ENCODE measurements at regions not wholly inside any gene's neighbourhood (a gene's known extent, or its start where the extent isn't known, plus 50 kb on each side); places are given as distances from the start of the nearest gene placed in this dataset.

DNA sequence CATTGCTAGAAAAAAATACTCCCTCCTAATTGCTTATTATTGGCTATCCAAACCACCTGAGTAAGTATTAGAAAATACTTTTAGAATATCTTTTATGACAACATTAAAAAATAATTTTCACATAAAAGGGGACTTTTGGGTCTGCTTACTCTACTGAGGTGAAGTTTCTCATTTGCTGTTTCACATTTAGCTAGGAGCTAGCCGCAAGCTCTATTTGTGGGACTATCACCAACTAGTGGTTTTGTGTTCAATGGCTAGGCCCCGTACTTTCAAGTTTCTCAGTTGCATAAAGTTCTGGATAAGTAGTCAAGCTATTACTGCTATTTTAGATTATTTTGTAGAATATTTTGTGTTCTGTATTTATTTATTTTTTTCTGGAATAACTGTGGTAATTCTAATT is 244.2 kb upstream of the SLITRK3 start:
- Mint-ChIP-seq H3K27ac (no peak overlapping the region), H3K27me3 (no peaks in the 10 kb centered on the region), H3K4me3 (no peak overlapping the region), H3K4me1 (ENCODE audit: low read depth) (no peaks in the 10 kb centered on the region), H3K36me3 (ENCODE audit: low read depth) (no peaks in the 10 kb centered on the region), H3K9me3 (peaks cover 6% of the 10 kb centered on the region)
- TF ChIP-seq, protein P1, sequence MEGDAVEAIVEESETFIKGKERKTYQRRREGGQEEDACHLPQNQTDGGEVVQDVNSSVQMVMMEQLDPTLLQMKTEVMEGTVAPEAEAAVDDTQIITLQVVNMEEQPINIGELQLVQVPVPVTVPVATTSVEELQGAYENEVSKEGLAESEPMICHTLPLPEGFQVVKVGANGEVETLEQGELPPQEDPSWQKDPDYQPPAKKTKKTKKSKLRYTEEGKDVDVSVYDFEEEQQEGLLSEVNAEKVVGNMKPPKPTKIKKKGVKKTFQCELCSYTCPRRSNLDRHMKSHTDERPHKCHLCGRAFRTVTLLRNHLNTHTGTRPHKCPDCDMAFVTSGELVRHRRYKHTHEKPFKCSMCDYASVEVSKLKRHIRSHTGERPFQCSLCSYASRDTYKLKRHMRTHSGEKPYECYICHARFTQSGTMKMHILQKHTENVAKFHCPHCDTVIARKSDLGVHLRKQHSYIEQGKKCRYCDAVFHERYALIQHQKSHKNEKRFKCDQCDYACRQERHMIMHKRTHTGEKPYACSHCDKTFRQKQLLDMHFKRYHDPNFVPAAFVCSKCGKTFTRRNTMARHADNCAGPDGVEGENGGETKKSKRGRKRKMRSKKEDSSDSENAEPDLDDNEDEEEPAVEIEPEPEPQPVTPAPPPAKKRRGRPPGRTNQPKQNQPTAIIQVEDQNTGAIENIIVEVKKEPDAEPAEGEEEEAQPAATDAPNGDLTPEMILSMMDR (IDR thresholded peaks at IDR 0.05), result no peak
- intact Hi-C loops (cut with micrococcal nuclease), result no loop called here
- no peak for DNase-seq
- ChIA-PET POLR2A (no interaction called here), CTCF (no interaction called here)
- no peak for ATAC-seq

DNA sequence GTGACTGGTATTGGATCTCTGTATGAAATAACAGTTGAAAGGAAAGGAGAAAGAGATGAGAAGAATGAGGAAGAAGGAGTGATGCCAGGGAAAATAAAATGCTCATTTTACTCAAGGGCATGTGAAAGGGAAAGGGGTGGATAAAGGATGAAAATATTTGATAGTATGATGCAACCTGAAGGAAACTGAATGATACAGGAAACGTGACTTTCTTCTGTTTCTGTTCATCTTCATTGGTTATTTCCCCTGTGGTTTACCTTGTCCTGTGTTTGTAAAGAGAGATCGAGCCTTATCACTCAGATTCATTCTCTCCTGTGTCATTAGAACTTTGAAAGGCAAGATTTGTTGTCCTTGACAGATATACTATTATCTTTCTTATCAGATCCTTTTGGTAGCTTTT is 243.6 kb upstream of the SLITRK3 start:
- CTCF ChIA-PET, result no interaction called here
- no peaks in the 10 kb centered on the region for H3K4me1 Mint-ChIP-seq (ENCODE audit: low read depth)
- no peaks in the 10 kb centered on the region for H3K27me3 Mint-ChIP-seq
- TF ChIP-seq, protein P1 (IDR thresholded peaks at IDR 0.05), result no peak
- no peak overlapping the region for H3K4me3 Mint-ChIP-seq
- POLR2A ChIA-PET, result no interaction called here
- intact Hi-C loops (cut with micrococcal nuclease), result no loop called here
- DNase-seq, result no peak
- no peak overlapping the region for H3K27ac Mint-ChIP-seq
- H3K36me3 Mint-ChIP-seq (ENCODE audit: low read depth), result no peaks in the 10 kb centered on the region
- peaks cover 6% of the 10 kb centered on the region for H3K9me3 Mint-ChIP-seq
- ATAC-seq, result no peak

DNA sequence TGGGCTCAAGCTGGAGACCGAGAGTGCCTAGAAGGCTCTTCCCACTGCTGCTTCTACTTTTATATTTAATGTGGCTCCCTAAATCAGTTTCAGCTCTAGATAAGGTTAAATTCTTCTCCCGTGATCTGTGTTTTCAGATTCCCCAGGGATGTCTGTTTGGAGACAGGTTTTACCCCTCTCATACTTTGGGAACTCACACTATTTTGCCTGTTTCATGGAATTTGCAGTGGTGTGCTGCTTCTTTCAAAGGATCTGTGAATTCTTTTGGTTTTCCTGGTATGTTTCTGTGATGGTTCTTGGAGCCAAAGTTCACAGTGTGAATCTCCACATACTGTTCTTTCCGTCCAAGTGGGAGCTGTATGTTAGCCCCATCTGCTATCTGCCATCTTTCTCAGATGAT is 238.3 kb upstream of the SLITRK3 start:
- ChIA-PET CTCF (no interaction called here), POLR2A (no interaction called here)
- TF ChIP-seq, protein P1 (IDR thresholded peaks at IDR 0.05), result no peak
- H3K9me3 Mint-ChIP-seq, result peaks cover 3% of the 10 kb centered on the region
- DNase-seq, result no peak
- H3K4me1 Mint-ChIP-seq (ENCODE audit: low read depth), result no peaks in the 10 kb centered on the region
- H3K27me3 Mint-ChIP-seq, result no peaks in the 10 kb centered on the region
- no peak overlapping the region for H3K27ac Mint-ChIP-seq
- intact Hi-C loops (cut with micrococcal nuclease), result no loop called here
- H3K36me3 Mint-ChIP-seq (ENCODE audit: low read depth), result no peaks in the 10 kb centered on the region
- ATAC-seq, result no peak
- H3K4me3 Mint-ChIP-seq, result no peak overlapping the region

DNA sequence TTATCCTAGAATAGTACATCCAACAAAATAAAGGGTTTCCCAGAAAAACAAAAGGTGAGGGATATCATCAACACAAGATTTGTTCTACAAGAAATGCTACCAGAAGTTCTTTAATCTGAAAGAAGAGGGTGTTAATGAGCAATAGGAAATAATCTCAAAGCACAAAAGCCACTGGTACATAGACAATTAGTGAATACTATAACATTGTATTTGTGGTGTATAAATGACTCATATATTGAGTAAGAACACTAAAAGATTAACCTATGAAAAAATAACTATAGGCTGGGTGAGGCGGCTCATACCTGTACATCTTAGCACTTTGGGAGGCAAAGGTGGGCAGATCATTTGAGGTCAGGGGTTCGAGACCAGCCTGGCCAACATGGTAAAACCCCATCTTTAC is 210.2 kb upstream of the SLITRK3 start:
- POLR2A ChIA-PET, result no interaction called here
- ATAC-seq, result no peak
- no peak overlapping the region for H3K27ac Mint-ChIP-seq
- CTCF ChIA-PET, result interaction anchor here (1.1 kb wide), 1 partner anchor 13 kb away, joined by 4 read pairs; no protein-coding TSS in a partner anchor
- H3K4me3 Mint-ChIP-seq, result no peak overlapping the region
- no peak for DNase-seq
- H3K36me3 Mint-ChIP-seq (ENCODE audit: low read depth), result no peaks in the 10 kb centered on the region
- peaks cover 3% of the 10 kb centered on the region for H3K9me3 Mint-ChIP-seq
- intact Hi-C loops (cut with micrococcal nuclease), result no loop called here
- TF ChIP-seq, protein P1 (IDR thresholded peaks at IDR 0.05), result no peak
- no peaks in the 10 kb centered on the region for H3K4me1 Mint-ChIP-seq (ENCODE audit: low read depth)
- H3K27me3 Mint-ChIP-seq, result no peaks in the 10 kb centered on the region

DNA sequence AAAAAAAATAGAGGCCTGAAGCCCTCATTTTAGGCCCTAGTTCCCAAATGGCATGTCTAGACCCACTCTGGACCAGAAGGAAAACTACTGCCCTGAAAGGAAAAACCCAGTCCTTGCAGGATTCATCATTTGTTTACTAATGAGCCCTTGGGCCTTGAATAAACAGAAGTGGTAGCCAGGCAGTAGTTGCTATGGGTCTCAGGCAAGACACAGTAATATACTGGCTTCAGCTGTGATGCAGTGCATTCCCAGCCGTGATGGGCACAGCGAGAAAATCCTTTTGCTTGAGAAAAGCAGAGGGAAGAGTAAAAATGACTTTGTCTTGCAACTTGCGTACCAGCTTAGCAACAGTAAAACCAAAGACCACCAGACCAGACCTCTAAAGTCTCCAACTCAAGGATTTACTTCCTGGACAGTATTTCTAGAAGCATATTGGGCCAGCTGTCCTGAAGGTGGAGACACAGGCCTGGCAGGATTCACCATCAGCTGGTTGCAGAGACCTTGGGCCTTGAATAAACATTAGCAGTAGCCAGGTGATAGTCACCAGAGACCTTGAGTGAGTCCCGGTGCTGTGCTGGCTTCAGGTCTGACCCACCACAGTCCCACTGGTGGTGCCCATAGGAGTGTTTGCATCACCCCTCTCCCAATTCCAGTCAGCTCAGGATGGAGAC is 208.3 kb upstream of the SLITRK3 start:
- CTCF ChIA-PET, result no interaction called here
- TF ChIP-seq, protein P1 (IDR thresholded peaks at IDR 0.05), result no peak

More for the DNA sequence above, 208.3 kb upstream of the SLITRK3 start:
- ATAC-seq (no peak), DNase-seq (no peak)
- no peak overlapping the region for H3K27ac Mint-ChIP-seq
- no peaks in the 10 kb centered on the region for H3K27me3 Mint-ChIP-seq
- H3K9me3 Mint-ChIP-seq, result peaks cover 3% of the 10 kb centered on the region
- no peak overlapping the region for H3K4me3 Mint-ChIP-seq
- POLR2A ChIA-PET, result no interaction called here
- H3K4me1 Mint-ChIP-seq (ENCODE audit: low read depth), result no peaks in the 10 kb centered on the region
- no peaks in the 10 kb centered on the region for H3K36me3 Mint-ChIP-seq (ENCODE audit: low read depth)
- intact Hi-C loops (cut with micrococcal nuclease), result no loop called here
